Superior temporal gyrus (tissue), 1 donor: ENCODE measurements at regions not wholly inside any gene's neighbourhood (a gene's known extent, or its start where the extent isn't known, plus 50 kb on each side); places are given as distances from the start of the nearest gene placed in this dataset.

Source experiments
- DNase-seq: peaks from one replicate; pipeline ENCODE4 v3.0.0-alpha.2; 2016; ENCODE audit errors: extremely low spot score

DNA sequence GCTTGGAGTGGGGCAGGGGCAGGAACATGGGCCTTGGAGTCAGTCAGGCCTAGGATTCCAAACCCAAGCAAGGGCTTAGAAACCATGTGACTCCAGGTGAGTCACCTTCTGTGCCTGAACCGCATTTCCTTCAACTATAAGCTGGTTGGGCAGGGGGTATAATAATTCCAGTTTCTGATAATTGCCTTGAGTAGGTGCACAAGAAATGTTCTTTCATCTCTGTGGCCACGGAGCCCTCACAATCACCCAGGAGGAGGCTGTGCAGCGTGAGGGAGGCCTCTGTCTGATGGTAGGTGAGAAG is 112.1 kb upstream of the HAAO start:
- no peak for DNase-seq

DNA sequence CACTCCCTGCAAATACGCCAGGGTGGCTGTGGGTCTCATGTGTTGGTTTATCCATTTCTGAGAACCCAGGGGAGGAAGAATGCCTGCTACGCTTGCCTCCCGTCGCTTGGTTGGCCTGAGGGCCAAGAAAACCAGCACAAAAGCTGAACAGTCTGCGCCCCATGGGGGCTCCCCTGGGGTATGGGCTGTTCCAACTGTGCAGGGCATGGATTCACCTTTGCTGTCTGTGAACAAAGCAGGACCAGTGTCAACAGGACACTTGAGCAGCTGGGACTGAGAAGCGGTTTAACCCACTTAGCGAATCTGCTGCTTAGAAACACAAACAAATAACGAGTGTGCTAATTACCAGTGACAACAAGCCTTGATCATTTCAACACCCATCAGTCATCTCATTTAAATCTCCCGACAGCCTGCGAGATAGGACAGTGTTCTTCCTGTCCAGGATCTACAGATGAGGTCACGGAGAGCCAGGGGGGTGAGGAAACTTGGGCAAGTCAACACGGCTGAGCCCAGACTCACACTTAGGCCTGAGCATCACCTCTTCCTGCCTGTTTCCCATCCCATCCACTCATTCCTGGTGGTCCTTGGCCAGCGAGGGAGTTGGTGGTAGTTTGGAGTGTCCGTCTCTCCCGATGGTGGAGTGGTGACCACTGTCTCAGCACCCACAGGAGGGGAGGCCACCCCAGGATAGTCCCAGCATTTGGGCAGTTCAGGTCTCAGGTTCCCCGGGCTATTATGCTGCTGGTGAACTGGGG is 111.6 kb upstream of the HAAO start:
- DNase-seq = no peak

DNA sequence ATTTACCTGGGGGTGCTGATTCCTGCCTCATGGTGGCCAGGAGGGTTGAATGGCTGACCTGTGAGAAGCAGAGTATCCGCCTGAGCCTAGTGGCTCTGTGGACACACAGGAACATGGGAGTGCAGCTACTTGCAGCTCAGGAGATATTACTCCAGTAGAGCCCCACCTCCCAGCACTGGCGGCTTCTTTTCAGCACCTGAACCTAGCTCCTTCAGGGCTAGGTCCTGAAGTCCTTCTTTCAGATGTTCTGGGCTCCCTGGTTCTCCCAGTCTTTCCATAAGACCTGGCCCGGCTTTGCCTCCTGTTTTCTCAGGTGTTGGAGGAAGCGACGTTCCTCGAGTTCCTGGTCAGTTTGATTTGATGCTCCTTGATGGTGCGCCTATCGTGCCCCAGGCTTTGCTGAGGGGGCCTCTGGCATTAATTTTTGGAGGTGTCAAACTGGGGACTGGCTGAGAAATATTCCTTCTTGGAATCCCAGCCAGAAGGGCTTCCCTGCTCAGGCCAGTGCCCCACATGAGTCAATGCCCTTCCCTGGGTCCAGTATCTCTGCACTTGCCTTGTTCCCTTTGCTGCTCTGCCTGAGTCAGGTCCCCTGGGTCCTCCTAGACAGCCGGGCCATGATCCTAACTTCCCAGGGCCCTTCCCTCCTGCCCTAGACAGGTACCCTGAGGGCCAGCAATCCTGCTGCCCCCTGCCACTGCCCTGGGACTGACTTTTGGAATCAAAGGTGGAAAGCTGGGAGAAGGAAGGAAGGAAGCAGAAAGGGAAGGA is 110.7 kb upstream of the HAAO start:
- no peak for DNase-seq

DNA sequence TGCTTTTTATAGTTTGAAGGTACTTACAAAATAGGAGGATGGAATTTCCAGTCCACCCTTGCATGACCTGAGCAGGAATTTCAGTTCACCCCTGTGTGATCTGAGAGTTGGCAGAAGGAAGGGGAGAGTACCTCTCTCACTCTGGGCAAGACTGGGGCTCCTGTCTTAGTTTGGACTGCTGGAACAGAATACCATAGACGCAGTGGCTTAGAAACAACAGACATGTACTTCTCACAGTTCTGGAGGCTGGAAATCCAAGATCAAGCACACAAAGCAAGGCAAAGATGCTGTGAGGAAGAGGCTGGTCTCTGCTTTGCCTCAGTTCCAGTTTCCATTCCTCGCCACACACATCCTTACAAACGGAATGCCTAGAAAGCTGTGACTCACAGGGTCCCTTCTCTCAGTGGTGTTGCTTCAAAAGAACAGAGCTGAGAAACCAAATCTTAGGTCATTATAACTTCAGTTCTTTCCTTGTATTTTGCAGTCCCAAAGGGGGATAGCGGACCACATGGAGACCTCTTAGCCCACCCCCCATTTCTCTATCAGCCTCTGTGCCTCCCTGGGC is 108.8 kb upstream of the HAAO start:
- no peak for DNase-seq

DNA sequence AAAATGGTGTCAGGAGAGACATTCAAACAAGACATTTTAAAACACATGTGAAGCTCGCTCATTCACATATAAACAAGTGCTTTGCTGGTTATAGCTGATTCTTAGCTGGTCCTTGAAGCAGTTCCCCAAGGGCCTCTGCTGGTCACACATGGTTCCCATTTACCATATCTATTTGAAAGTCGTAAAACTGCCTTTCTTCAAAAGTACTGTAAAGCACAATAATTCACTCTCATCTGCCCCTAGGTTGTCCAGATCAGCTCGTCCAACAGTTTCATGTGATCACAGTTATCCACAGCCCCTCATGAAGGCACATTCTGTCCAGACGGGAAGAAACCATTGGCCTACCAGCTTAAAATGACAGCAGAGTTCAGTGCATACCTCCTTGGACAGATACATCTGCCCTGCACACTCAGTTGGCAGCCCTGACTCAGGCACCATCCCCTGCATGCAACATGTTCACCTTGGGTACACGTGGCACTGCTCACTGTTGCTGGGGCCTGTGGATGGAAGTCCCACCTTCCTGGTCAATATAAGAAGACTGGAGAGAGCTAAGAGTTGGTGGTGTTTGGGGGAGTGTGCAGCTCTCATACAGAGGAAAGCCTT is 108.0 kb upstream of the HAAO start:
- DNase-seq = no peak

DNA sequence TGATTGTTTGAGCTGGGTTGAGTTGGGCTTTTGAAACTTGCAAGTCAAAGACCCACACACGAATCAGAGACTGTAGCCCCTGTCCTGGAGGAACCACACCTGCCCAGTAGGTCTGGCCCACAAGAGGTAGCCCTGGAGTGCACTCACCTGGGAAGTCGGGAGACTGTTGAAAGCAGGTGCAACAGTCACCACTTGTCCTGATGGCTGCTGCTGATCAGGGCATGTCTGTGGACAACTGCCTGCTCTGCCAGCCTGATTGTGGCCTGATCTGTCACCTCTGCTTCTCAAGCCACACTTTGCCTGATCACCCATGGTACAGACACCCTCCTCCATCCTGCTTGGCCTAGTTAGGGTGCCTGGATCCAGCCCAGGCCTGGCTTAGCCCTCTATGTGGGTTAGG is 105.0 kb upstream of the HAAO start:
- no peak for DNase-seq

DNA sequence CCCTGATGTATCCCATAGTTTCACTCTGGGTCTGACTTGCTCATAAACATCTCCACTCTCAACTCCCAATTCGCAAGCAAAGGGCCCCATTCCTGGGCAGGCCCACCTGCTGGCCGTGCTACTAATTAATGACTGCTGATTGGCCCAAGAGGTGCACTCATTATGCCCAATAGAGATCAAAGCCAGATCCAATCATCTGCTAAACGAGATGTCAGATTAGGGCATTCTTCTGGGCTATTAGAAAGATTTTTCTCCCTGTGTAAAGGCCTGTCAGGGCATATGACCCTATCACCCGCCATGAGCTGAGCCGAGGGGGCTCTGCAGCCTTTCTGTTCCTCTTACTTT is 103.4 kb upstream of the HAAO start:
- DNase-seq = no peak

DNA sequence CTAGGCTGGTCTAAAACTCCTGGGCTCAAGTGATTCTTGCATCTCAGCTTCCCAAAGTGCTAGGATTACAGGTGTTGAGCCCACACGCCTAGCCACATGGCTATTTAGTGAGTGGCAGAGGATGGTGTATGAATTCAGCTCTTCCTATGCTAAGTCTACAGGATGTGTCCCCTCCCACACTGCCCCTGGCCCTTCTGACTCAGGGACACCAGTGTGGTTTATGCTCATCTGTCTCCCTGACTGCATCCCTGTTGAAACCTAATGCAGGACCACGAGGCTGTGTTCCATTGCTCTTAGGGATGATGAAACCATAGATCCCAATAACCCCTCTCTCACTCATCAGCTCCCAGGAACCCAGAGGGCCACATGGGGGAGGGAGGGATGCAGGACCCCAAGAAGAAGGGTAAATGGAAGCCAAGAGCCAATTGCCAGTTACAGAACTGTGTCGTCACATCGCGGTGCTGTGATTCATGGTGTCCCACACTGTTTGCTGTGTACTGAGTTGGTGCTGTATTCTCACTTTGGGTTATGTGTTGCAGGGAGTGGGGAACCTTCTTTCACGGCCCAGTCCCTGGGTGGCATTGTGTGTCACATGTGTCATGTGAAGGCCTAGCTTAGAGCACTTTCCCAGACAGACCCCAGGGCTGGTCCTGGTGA is 102.9 kb upstream of the HAAO start:
- no peak for DNase-seq

DNA sequence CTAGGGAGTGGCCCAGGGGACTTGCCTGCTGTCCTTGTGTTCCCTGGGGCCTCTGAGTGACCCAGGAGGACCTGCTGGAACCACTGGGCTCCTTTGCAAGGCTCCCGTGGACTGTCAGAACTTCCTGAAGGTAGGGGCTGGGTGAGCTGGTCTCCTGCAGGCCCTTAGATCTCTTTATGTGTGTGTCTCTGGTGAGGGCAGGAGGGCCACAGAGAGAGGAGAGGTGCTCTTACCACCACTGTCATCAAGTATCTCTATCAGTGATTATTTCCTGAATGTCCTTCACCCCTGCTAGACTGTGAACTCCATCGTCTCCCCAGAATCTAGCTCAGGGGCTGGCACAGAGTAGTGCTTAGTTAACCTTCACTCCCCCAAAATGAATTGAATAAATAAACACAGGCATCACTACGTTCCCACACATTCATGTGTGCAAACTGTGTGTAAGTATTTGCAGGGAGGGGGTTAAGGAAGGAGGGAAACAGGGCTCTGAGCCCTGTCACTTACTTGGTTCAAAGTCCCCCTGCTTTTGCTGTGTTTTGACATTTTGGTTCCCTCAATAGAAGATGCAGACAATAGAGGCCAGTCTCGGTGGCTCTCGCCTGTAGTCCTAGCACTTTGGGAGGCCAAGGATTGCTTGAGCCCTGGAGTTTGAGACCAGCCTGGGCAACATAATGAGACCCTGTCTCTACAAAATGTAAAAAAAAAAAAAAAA is 100.8 kb upstream of the HAAO start:
- DNase-seq = no peak

DNA sequence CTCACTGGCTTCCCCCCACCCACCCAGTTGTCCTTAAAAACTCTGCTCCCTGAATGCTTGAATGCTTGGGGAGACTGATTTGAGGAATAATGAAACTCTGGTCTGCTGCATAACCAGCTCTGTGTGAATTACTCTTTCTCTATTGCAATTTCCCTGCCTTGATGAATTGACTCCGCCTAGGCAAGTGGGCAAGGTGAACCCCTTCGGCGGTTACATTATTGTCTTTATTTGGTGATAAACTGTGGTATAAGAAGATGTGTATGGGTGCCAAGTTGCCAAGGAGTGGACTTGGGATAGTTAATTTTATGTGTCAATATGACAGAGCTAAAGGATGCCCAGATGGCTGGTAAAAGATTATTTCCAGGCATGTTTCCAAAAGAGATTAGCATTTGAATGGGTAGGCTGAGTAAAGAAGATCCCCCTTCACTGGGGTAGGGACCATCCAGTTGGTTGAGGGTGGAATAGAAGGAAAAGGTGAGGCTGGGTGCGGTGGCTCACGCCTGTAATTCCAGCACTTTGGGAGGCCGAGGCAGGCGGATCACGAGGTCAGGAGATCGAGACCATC is 98.5 kb upstream of the HAAO start:
- DNase-seq = no peak

DNA sequence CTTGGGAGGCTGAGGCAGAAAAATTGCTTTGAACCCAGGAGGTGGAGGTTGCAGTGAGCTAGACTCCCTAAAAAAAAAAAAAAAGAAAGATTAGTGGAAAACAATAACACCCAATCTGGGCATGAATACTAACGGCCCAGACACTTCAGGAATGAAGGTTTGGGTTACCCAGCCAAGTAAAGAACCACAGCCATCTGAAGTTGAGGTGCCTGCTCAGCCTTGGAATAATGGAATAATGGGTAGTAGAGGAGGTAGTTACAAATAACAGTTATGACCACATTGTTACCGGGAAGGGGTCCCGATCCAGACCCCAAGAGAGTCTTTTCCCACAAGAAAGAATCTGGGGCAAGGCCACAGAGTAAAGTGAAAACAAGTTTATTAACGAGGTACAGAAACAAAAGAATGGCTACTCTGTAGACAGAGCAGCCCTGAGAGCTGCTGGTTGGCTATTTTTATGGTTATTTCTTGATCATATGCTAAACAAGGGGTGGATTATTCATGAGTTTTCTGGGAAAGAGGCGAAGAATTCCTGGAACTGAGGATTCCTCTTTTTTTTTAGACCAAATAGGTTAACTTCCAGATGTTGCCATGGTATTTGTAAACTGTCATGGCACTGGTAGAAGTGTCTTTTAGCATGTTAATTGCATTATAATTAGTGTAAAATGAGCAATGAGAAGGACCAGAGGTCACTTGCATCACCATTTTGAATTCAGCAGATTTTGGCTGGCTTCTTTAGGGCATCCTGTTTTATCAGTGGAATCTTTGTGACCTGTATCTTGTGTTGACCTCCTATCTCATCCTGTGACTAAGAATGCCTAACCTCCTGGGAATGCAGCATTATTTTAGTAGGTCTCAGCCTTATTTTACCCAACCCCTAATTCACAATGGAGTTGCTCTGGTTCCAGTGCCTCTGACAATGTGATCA is 96.2 kb upstream of the HAAO start:
- DNase-seq = no peak

DNA sequence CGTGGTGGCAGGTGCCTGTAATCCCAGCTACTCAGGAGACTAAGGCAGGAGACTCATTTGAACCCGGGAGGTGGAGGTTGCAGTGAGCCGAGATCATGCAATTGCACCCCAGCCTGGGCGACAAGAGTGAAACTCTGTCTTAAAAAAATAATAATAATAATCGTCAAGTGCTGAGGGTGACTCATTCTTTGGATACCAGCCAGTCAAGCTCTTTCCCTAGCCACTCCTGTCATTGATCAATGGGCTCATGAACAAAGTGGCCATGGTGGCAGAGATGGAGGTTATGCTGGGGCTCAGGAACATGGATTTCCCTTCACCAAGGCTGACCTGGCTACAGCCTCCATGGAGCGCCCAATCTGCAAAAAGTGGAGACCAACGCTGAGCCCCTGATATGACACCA is 94.5 kb upstream of the HAAO start:
- DNase-seq = no peak

DNA sequence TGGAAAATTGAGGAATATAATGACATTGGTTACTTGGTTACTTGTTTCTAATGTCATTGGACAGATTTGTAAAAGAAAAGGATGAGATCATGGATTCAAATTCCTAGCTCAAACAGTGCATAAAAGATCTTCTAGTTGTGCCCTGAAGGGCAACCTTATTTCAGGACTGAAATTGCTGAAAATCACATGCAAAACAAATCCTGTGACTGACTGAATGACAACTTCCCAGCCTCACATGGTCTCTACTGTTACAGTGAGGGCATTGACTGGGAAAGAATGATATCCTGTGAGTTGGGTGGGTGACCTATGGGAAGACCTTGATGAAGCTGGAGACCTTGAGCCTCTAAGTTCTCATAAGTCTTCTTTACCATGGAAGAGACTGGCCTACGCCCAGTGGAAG is 90.4 kb upstream of the HAAO start:
- no peak for DNase-seq

DNA sequence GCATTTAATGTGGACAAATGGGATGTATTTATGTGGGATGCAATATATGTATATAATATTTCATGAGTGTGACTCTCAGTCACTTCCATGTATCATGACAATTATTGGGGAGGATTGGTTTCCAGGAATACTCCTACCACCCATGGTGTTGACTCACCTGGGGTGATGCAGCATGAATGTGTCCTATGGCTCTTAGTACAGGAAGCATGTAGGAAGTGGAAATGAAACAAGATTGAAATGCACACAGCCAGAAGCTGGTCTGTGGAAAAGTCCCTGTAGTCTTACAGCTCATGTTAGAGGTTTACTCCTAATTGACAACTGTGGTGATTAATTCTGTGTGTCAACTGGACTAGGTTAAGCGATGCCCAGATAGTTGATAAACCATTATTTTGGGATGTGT is 89.3 kb upstream of the HAAO start:
- DNase-seq = no peak

DNA sequence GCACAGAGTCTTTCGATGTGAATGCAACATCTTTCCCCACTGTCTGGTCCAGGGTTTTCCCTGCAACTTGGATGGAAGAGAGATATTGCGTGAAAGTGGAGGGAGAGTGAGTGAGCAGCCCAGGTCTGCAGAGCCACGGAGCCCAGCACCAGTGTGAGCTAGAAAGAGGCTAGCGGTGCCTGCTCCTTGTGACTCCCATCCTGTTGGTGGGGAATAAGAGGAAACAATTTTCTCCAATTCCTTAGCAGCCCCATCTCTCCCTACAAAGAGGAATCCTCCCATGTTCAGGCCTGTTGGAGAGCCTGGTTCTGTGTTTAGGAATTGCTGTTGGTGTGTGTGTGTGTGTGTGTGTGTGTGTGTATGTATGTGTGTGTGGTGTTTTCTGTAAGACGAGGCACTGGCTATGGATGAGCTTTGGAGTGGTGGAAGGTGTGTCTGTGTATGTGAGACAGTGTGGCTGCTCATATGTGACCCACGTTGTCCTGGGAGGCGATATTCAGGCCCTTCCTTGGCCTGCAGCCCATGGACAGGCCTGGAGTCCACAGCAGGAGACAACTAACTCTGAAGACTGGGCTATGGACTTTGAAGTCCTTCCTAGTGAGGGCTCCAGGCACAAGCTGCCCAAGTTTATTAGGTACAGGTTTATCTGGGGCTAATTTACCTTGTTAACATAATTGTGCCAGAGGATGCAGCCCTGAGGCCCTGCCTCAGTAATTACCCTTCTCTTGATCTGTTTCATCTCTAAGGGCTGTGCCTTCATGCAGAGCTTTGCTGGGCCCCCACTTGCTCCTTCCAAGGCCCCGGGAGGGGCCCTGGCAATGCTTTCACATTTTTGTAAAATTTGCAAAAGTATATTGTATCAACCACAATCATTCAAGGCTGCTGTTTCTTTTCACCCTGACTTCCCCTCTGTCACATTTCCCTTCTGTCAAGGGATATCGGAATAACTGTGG is 88.6 kb upstream of the HAAO start:
- DNase-seq = no peak

DNA sequence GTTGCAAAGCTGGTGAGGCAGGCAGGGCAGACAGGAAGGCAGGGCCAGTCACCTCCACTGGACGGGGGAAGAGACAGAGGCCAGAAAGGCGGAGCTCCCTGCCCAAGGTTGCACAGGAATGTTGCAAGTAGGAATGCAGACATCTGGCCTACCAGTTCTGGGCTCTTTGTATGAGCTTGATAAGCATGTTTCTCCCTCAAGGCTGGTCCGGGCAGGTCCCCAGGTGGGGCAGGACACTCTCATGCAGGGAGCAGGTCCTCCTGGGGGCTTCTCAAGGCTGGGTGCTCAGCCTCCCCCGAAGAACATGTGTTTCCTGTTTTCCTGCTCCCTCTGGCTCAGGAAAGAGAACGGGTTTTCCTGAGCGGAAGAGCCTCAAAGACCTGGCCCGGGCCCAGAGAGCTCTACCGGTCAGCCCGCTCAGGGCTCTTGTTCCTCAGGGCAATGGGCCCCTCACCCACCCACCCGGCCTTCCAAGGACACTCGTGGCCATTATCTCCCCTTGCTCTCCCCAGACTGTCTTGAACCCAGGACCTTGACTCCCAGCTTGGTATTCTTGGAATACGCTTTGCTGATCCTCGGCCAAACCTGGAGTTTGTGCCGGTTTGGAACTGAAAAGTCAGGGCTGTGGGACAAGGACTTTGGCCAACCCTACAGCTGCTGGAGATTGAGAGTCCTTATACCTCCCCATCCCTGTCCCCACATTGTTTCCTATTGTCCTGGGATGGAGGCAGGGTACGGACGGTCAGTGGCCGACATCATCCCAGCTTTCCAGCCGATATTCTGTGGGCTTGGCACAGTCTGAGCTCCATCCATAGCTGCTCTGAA is 87.7 kb upstream of the HAAO start:
- DNase-seq = no peak

DNA sequence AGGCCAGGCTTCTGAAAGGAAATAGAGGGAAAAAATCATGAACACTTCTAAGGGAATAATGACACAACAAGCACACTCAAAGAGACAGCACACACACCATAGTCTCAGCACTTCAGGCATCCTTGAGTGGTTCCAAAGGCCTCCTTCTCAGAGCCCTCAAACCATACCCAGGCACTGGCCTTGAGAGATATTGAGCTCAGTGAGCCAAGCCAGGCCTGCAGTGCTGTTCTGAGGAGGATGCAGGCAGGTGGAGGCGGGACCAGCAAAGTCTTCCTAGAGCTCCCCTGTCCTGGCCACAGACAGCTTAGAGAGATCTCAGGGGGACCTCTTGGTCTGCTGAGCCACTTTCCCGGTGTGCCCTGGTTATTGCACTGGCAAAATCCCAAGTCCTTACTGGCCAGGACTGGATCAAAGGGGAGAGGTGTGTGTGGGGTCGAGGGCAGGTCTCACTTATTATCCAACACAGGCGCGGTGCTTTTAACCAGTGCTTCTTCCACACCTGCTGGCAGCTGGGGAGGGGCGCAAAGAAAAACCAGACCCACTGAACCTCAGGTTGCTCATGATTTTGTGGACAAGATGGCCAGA is 86.8 kb upstream of the HAAO start:
- DNase-seq = no peak

DNA sequence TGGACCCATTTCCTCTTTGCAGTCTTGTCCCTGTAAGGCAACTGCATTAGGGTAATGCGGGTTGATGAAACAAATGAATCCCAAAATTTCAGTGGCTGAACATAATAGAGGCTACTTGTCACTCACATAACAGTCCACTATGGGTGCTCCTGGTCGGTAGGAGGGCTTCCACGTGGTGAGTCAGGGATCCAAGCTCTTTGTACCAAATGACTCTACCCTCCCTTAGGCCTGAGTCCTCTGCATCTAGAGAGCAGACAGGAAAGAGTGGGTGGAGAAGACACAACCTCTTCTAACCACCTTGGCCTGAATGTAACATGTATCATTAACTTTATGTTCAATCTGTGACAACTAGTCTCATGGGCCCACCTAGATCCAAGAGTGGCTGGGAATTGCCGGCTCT is 86.2 kb upstream of the HAAO start:
- no peak for DNase-seq
